ENCODE measurements at regions not wholly inside any gene's neighbourhood (a gene's known extent, or its start where the extent isn't known, plus 50 kb on each side); places are given as distances from the start of the nearest gene placed in this dataset.

DNA sequence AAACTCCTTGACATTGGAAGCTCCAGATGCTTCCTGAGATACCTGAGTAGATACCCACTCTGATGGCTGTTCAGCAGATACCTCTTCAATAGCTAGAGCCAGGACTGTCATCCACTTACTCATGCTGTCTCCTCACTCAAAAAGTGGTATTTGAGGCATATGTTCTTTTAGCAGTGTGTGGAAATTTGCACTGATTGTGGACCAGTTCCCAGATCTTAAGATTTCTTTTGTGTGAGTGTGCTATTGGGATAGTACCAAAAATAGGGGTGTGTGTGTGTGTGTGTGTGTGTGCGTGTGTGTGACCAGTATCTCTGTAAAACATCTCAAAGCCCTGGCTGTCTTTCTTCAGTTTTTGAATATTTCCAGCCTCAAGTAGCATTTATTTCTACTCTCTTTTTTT, 108.3 kb downstream of the SLITRK5 start:
- TF ChIP-seq EZH2 (IDR thresholded peaks at IDR 0.05; ENCODE audit: low read depth, unreplicated experiment) (no peak), REST (IDR thresholded peaks at IDR 0.05; ENCODE audit: unreplicated experiment) (no peak), ZNF331 (CRISPR knock-in tag; IDR thresholded peaks at IDR 0.05; ENCODE audit: low read depth) (no peak), JUNB (IDR thresholded peaks at IDR 0.05; ENCODE audit: unreplicated experiment) (no peak), POLR2AphosphoS5 (IDR thresholded peaks at IDR 0.05; ENCODE audit: low read depth) (no peak), CREB1 (CRISPR knock-in tag; IDR thresholded peaks at IDR 0.05; ENCODE audit: low read depth) (no peak)
- TF ChIP-seq, protein P1, sequence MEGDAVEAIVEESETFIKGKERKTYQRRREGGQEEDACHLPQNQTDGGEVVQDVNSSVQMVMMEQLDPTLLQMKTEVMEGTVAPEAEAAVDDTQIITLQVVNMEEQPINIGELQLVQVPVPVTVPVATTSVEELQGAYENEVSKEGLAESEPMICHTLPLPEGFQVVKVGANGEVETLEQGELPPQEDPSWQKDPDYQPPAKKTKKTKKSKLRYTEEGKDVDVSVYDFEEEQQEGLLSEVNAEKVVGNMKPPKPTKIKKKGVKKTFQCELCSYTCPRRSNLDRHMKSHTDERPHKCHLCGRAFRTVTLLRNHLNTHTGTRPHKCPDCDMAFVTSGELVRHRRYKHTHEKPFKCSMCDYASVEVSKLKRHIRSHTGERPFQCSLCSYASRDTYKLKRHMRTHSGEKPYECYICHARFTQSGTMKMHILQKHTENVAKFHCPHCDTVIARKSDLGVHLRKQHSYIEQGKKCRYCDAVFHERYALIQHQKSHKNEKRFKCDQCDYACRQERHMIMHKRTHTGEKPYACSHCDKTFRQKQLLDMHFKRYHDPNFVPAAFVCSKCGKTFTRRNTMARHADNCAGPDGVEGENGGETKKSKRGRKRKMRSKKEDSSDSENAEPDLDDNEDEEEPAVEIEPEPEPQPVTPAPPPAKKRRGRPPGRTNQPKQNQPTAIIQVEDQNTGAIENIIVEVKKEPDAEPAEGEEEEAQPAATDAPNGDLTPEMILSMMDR (conservative IDR thresholded peaks at IDR 0.05; ENCODE audit: low read depth in 2 of 2), result no peak

Measured in GM23338 (cell line).